GM21447 (cell line): ENCODE measurements at regions not wholly inside any gene's neighbourhood (a gene's known extent, or its start where the extent isn't known, plus 50 kb on each side); places are given as distances from the start of the nearest gene placed in this dataset.
"Not testable (repeated sequence)": the region's sequence is repeated elsewhere in the genome, so short reads cannot be mapped to it uniquely, and the experiment has no call there.

Source experiments
- ATAC-seq: cut with Tn5 transposase; IDR thresholded peaks from one replicate; pipeline ENCODE4 v1.9.1; 2021; ENCODE audit not compliant: unreplicated experiment

GRCh38 chr6:170036367-170036766, 254.5 kb downstream of the DLL1 start:
- ATAC-seq, result not testable (repeated sequence)

GRCh38 chr6:170035901-170036304, 255.0 kb downstream of the DLL1 start:
- no peak for ATAC-seq

- no peak for ATAC-seq
These were observed 255.8 kb downstream of the DLL1 start for GRCh38 chr6:170035044-170035443.

- ATAC-seq, result no peak
These were observed 256.6 kb downstream of the DLL1 start for GRCh38 chr6:170034294-170034693.

- no peak for ATAC-seq
These were observed 257.2 kb downstream of the DLL1 start for GRCh38 chr6:170033666-170034065.

- ATAC-seq, result no peak
These were observed 258.1 kb downstream of the DLL1 start for GRCh38 chr6:170032706-170033309.

GRCh38 chr6:170032197-170032596, 258.7 kb downstream of the DLL1 start:
- ATAC-seq, result no peak

GRCh38 chr6:170031684-170032121, 259.2 kb downstream of the DLL1 start:
- ATAC-seq, result no peak

- ATAC-seq, result no peak
These were observed 259.9 kb downstream of the DLL1 start for GRCh38 chr6:170030821-170031471.

GRCh38 chr6:170030284-170030815, 260.5 kb downstream of the DLL1 start:
- ATAC-seq, result no peak

- ATAC-seq, result no peak
These were observed 261.2 kb downstream of the DLL1 start for GRCh38 chr6:170029416-170030283.

- ATAC-seq, result no peak
These were observed 262.1 kb downstream of the DLL1 start for GRCh38 chr6:170028629-170029345.

- no peak for ATAC-seq
These were observed 263.2 kb downstream of the DLL1 start for GRCh38 chr6:170027647-170028043.

GRCh38 chr6:170026751-170027646, 263.9 kb downstream of the DLL1 start:
- ATAC-seq, result no peak

GRCh38 chr6:170025935-170026750, 264.7 kb downstream of the DLL1 start:
- ATAC-seq, result no peak

GRCh38 chr6:170025341-170025911, 265.5 kb downstream of the DLL1 start:
- ATAC-seq, result no peak

- no peak for ATAC-seq
These were observed 265.9 kb downstream of the DLL1 start for GRCh38 chr6:170024940-170025339.

GRCh38 chr6:170023620-170024521, 267.0 kb downstream of the DLL1 start:
- no peak for ATAC-seq
